Breast epithelium (tissue), 4 donors: ENCODE measurements at regions not wholly inside any gene's neighbourhood (a gene's known extent, or its start where the extent isn't known, plus 50 kb on each side); places are given as distances from the start of the nearest gene placed in this dataset.

ENCODE experiments used
- DNase-seq, 2 donors: peaks; one replicate each; pipeline ENCODE4 v3.0.0-alpha.2; 2019; ENCODE audit warnings: low spot score in 2 of 2
- H3K27ac ChIP-seq, 2 donors: fragments of 200-600 bp; sonication (generic) in 1 of 2; one replicate each; pipeline ENCODE4 v1.5.1; 2016 to 2019; ENCODE audit warnings: mild to moderate bottlenecking in 1 of 2
- H3K27me3 ChIP-seq, 2 donors: fragments of 200-600 bp; sonication (generic) in 1 of 2; one replicate each; pipeline versions ENCODE4 v1.5.1 to v1.6.0; 2017 to 2019; ENCODE audit warnings: control low read depth in 1 of 2, mild to moderate bottlenecking in 1 of 2
- H3K36me3 ChIP-seq: fragments of 200-600 bp; one replicate; pipeline ENCODE4 v1.5.1; 2019
- H3K4me1 ChIP-seq, 2 donors: fragments of 200-600 bp; sonication (generic); one replicate each; pipeline ENCODE4 v1.5.1; 2016 to 2019; ENCODE audit warnings: control low read depth in 1 of 2
- H3K4me3 ChIP-seq, 3 donors: fragments of 200-600 bp; sonication (generic); 1 replicate in 2 of 3; 2 replicates in 1 of 3; pipeline ENCODE4 v1.5.1; 2016 to 2019; ENCODE audit warnings: mild to moderate bottlenecking in 3 of 3, moderate library complexity in 2 of 3
- H3K9me3 ChIP-seq, 2 donors: fragments of 200-600 bp; sonication (generic) in 1 of 2; one replicate each; pipeline ENCODE4 v1.5.1; 2016 to 2019; ENCODE audit warnings: control low read depth in 1 of 2
- POLR2A ChIP-seq: fragments of 450-650 bp; IDR thresholded peaks from one replicate; pipeline ENCODE4 v1.6.1; 2016; ENCODE audit warnings: antibody characterized with exemption, mild to moderate bottlenecking, moderate library complexity
- POLR2AphosphoS5 ChIP-seq, 3 donors: sonication (generic); formaldehyde crosslinking; IDR thresholded peaks; one replicate each; pipeline ENCODE4 v1.6.1; 2017; ENCODE audit warnings: antibody characterized with exemption in 3 of 3
- intact Hi-C: fragments of 100-400 bp; cut with DNase I; formaldehyde crosslinking; loops from one replicate; pipeline ENCODE4 v1.15.1; 2023; ENCODE audit warnings: low total_unique reads
- TF ChIP-seq, protein P1 (sequence below), 3 donors: fragments of 450-650 bp; IDR thresholded peaks; one replicate each; pipeline ENCODE4 v1.5.1; 2016 to 2017; ENCODE audit warnings: antibody characterized with exemption in 3 of 3, mild to moderate bottlenecking in 3 of 3, moderate library complexity in 3 of 3

DNA sequence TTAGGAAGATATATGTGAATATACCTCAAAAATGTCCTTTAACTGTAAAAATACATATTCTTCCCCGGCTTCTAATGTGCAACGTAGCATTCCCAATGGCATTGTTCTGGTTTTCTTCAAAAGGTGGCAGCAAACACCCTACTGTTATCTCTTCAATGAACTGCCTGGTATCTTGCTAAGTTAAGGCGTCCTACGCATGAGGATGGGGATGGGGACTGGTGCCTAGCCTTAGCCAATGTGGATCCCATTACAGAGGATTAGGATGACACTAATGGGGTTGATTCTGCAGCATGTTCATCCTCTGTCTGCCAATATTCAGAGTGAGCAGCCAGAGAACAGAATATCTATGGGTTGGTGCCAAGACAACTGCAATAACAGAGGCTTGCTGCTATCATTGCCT, 334.9 kb upstream of the ADGRL3 start:
- Histone ChIP-seq H3K4me1 (no peaks in the 10 kb centered on the region), H3K27me3 (no peaks in the 10 kb centered on the region), H3K9me3 (no peaks in the 10 kb centered on the region), H3K36me3 (no peaks in the 10 kb centered on the region), H3K4me3 (no peak overlapping the region), H3K27ac (no peak overlapping the region)
- intact Hi-C loops, result no loop called here
- DNase-seq, result no peak
- TF ChIP-seq POLR2AphosphoS5 (IDR thresholded peaks at IDR 0.05) (no peak), POLR2A (no peak)
- TF ChIP-seq, protein P1, sequence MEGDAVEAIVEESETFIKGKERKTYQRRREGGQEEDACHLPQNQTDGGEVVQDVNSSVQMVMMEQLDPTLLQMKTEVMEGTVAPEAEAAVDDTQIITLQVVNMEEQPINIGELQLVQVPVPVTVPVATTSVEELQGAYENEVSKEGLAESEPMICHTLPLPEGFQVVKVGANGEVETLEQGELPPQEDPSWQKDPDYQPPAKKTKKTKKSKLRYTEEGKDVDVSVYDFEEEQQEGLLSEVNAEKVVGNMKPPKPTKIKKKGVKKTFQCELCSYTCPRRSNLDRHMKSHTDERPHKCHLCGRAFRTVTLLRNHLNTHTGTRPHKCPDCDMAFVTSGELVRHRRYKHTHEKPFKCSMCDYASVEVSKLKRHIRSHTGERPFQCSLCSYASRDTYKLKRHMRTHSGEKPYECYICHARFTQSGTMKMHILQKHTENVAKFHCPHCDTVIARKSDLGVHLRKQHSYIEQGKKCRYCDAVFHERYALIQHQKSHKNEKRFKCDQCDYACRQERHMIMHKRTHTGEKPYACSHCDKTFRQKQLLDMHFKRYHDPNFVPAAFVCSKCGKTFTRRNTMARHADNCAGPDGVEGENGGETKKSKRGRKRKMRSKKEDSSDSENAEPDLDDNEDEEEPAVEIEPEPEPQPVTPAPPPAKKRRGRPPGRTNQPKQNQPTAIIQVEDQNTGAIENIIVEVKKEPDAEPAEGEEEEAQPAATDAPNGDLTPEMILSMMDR (IDR thresholded peaks at IDR 0.05), result no peak

DNA sequence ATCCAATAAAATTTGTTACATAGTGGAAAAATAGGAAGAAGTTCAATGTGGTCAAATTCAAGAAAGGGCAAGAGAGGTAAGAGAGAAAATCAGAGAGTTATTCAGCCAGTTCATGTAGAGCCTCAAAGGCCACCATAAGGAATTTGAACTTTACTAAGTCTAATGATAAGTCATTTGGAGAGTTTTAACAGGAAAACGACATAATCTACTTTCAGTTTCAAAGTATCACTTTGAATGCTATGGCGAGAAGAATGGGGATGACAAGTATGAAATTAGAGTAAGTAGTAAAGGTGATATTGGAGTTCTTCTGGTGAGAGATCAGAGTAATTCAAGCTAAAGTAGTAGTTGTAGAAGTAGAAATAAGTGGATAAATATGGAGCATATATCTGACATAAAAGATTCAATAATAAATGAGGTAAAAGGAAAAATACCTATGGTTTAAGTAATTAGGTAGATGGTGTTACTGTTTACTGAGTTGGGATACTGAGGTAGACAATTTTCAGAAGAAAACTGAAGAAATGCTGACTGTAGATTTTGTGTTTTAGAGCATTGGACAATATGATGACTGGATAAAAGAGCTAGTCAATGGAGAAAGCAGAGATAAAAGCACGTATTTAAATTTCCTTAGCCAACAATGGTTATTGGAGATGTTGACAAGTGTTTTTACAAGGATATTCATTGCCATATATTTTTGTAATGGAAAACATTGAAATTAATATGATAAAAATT, 331.7 kb upstream of the ADGRL3 start:
- Histone ChIP-seq H3K27ac (no peak overlapping the region), H3K4me3 (no peak overlapping the region), H3K9me3 (no peaks in the 10 kb centered on the region), H3K27me3 (no peaks in the 10 kb centered on the region), H3K4me1 (no peaks in the 10 kb centered on the region), H3K36me3 (no peaks in the 10 kb centered on the region)
- TF ChIP-seq POLR2AphosphoS5 (IDR thresholded peaks at IDR 0.05) (no peak), POLR2A (no peak)
- TF ChIP-seq, protein P1 (IDR thresholded peaks at IDR 0.05), result no peak
- intact Hi-C loops, result no loop called here
- no peak for DNase-seq

DNA sequence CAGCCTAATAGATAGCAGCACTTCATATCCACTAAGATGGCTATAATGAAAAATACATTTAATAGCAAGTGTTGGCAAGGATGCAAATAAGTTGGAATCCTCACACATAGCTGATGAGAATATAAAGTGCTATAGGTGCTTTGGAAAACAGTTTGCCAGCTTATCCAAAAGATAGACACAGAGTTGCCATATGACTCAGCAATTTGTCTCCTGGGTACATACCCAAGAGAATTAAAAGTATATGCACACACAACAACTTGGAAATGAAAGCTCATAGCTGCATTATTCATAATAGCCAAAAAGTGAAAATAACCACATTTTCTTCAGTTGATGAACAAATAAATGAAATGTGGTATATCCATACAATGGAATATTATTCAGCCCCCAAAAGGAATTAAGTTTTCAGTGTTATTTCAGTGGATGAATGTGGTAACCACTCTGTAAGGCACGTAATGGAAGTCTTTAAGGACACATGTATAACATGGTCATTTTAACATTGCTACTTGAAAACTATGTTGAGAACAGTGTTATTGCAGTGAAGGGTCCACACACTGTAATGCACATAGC, 320.9 kb upstream of the ADGRL3 start:
- no peak for TF ChIP-seq POLR2A
- TF ChIP-seq, protein P1 (IDR thresholded peaks at IDR 0.05), result no peak
- TF ChIP-seq POLR2AphosphoS5 (IDR thresholded peaks at IDR 0.05), result no peak
- DNase-seq, result no peak
- no peaks in the 10 kb centered on the region for H3K9me3 ChIP-seq
- intact Hi-C loops, result no loop called here
- H3K36me3 ChIP-seq, result no peaks in the 10 kb centered on the region
- no peaks in the 10 kb centered on the region for H3K4me1 ChIP-seq
- no peaks in the 10 kb centered on the region for H3K27me3 ChIP-seq
- no peak overlapping the region for H3K4me3 ChIP-seq
- H3K27ac ChIP-seq, result no peak overlapping the region

DNA sequence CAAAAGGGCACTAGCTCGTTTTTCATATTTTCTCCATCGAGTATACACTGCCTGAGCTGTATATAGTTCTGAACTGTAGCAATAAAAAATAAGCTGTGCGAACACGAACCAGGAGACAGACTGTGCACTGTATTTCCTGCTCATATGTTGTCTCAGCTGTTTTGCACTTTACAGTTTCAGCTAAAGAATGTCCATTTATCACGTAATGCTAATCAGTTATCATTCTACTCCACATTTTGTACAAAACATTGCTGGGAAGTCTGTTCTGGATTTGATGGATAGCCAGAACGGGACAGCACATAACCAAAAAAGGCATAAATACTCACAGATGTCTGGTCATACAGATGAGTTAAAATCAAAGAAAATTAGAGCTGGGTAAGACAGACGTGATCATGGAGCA, 315.5 kb upstream of the ADGRL3 start:
- Histone ChIP-seq H3K4me3 (peak overlapping the region in 2 of 3 donors; percentile 2 to 29), H3K4me1 (no peaks in the 10 kb centered on the region), H3K27me3 (no peaks in the 10 kb centered on the region), H3K9me3 (no peaks in the 10 kb centered on the region), H3K36me3 (no peaks in the 10 kb centered on the region), H3K27ac (no peak overlapping the region)
- TF ChIP-seq, protein P1 (IDR thresholded peaks at IDR 0.05), result no peak
- TF ChIP-seq POLR2A, result no peak
- no peak for TF ChIP-seq POLR2AphosphoS5 (IDR thresholded peaks at IDR 0.05)
- intact Hi-C loops, result no loop called here
- DNase-seq, result no peak

DNA sequence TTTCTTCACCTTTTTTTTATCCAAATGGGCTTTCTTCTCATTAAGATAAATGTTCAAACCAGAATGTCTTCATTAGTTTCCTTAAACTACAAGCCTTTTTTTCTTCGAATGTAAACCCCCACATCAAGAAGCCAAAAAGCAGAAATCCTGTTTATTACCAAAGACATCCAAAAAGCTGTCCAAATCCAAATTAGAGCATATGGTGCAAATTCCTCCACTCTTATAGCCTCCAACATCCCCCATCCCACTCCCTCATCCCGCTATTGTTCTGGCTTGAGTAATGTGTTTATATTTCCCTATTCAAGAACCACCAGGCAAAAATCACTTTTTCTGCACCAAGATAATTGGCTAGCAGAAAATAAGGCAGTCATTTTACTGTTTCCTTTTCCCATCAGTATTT, 315.1 kb upstream of the ADGRL3 start:
- H3K4me3 ChIP-seq, result no peak overlapping the region
- H3K36me3 ChIP-seq, result no peaks in the 10 kb centered on the region

More for the DNA sequence above, 315.1 kb upstream of the ADGRL3 start:
- TF ChIP-seq, protein P1 (IDR thresholded peaks at IDR 0.05), result no peak
- no peak for TF ChIP-seq POLR2A
- TF ChIP-seq POLR2AphosphoS5 (IDR thresholded peaks at IDR 0.05), result no peak
- DNase-seq, result no peak
- no peak overlapping the region for H3K27ac ChIP-seq
- H3K9me3 ChIP-seq, result no peaks in the 10 kb centered on the region
- H3K4me1 ChIP-seq, result no peaks in the 10 kb centered on the region
- intact Hi-C loops, result no loop called here
- no peaks in the 10 kb centered on the region for H3K27me3 ChIP-seq
